Progenitor cell of endocrine pancreas (in vitro differentiated cells): ENCODE measurements at regions not wholly inside any gene's neighbourhood (a gene's known extent, or its start where the extent isn't known, plus 50 kb on each side); places are given as distances from the start of the nearest gene placed in this dataset.
A peak's percentile ranks its signal among the peaks of the same experiment; 100 is the strongest.

ENCODE experiments used
- DNase-seq: peaks from one replicate; pipeline ENCODE4 v3.0.0; 2021; ENCODE audit warnings: low spot score; ENCODE audit not compliant: unreplicated experiment
- H3K27ac Mint-ChIP-seq: 2 replicates; pipeline ENCODE4 v1.8.0; 2021; ENCODE audit warnings: mild to moderate bottlenecking, moderate library complexity, mixed read lengths
- H3K27me3 Mint-ChIP-seq: 2 replicates; pipeline ENCODE4 v1.8.0; 2021; ENCODE audit warnings: mixed read lengths
- H3K36me3 Mint-ChIP-seq: 2 replicates; pipeline ENCODE4 v1.8.0; 2022; ENCODE audit warnings: mixed read lengths; ENCODE audit not compliant: insufficient read depth
- H3K4me1 Mint-ChIP-seq: 2 replicates; pipeline ENCODE4 v1.8.0; 2021; ENCODE audit warnings: low read depth, mixed read lengths
- H3K4me3 Mint-ChIP-seq: 2 replicates; pipeline ENCODE4 v1.8.0; 2021; ENCODE audit warnings: low read depth, mild to moderate bottlenecking, moderate library complexity, mixed read lengths
- H3K9me3 Mint-ChIP-seq: 2 replicates; pipeline ENCODE4 v1.8.0; 2021; ENCODE audit warnings: low read depth, mixed read lengths
- CTCF ChIP-seq: fragments of 200-600 bp; sonication (generic); IDR thresholded peaks from one replicate; pipeline ENCODE4 v1.5.0; 2021; ENCODE audit warnings: antibody characterized with exemption, mild to moderate bottlenecking; ENCODE audit not compliant: unreplicated experiment

GRCh38 chr9:119841016-119841415 lies 471.8 kb upstream of the BRINP1 start:
- Mint-ChIP-seq H3K4me3 (no peak overlapping the region), H3K27ac (no peak overlapping the region), H3K9me3 (no peaks in the 10 kb centered on the region), H3K36me3 (no peaks in the 10 kb centered on the region), H3K27me3 (no peaks in the 10 kb centered on the region), H3K4me1 (peaks cover 12% of the 10 kb centered on the region)
- DNase-seq: no peak
- TF ChIP-seq CTCF: no peak

GRCh38 chr9:119839888-119840287 lies 470.7 kb upstream of the BRINP1 start:
- H3K9me3 Mint-ChIP-seq: no peaks in the 10 kb centered on the region
- peaks cover 15% of the 10 kb centered on the region for H3K4me1 Mint-ChIP-seq
- H3K27ac Mint-ChIP-seq: peak overlapping the region; percentile 19
- no peaks in the 10 kb centered on the region for H3K36me3 Mint-ChIP-seq
- TF ChIP-seq CTCF: no peak
- no peak for DNase-seq
- H3K27me3 Mint-ChIP-seq: peaks cover 1% of the 10 kb centered on the region
- no peak overlapping the region for H3K4me3 Mint-ChIP-seq

- peaks cover 11% of the 10 kb centered on the region for H3K27me3 Mint-ChIP-seq
- H3K27ac Mint-ChIP-seq: no peak overlapping the region
- no peak overlapping the region for H3K4me3 Mint-ChIP-seq
- H3K4me1 Mint-ChIP-seq: peaks cover 15% of the 10 kb centered on the region
- no peak for TF ChIP-seq CTCF
- no peaks in the 10 kb centered on the region for H3K36me3 Mint-ChIP-seq
- DNase-seq: no peak
- H3K9me3 Mint-ChIP-seq: no peaks in the 10 kb centered on the region
Observed at GRCh38 chr9:119838210-119838609, 469.0 kb upstream of the BRINP1 start.

GRCh38 chr9:119836036-119836435 lies 466.8 kb upstream of the BRINP1 start:
- DNase-seq: no peak
- Mint-ChIP-seq H3K9me3 (no peaks in the 10 kb centered on the region), H3K36me3 (no peaks in the 10 kb centered on the region), H3K4me1 (peaks cover 15% of the 10 kb centered on the region), H3K4me3 (no peak overlapping the region), H3K27ac (no peak overlapping the region), H3K27me3 (peaks cover 11% of the 10 kb centered on the region)
- TF ChIP-seq CTCF: no peak

GRCh38 chr9:119834064-119834620 lies 464.9 kb upstream of the BRINP1 start:
- Mint-ChIP-seq H3K36me3 (no peaks in the 10 kb centered on the region), H3K9me3 (no peaks in the 10 kb centered on the region), H3K4me1 (peaks cover 4% of the 10 kb centered on the region), H3K27ac (no peak overlapping the region), H3K27me3 (peaks cover 13% of the 10 kb centered on the region), H3K4me3 (no peak overlapping the region)
- no peak for TF ChIP-seq CTCF
- no peak for DNase-seq
